Body of pancreas (tissue), 4 donors: ENCODE measurements at regions not wholly inside any gene's neighbourhood (a gene's known extent, or its start where the extent isn't known, plus 50 kb on each side); places are given as distances from the start of the nearest gene placed in this dataset.

Experiments
- ATAC-seq: fragments of 150-250 bp; one replicate; pipeline ENCODE4 v1.9.1; 2016
- DNase-seq, 4 donors: peaks; one replicate each; pipeline ENCODE4 v3.0.0-alpha.2; 2019
- H3K27ac ChIP-seq, 4 donors: fragments of 200-600 bp; sonication (generic); 1 replicate in 3 of 4; 2 replicates in 1 of 4; pipeline versions ENCODE4 v1.5.1 to v1.6.1; 2016 to 2019; ENCODE audit warnings: mild to moderate bottlenecking in 1 of 4, mixed read lengths in 1 of 4, moderate library complexity in 1 of 4
- H3K27me3 ChIP-seq, 2 donors: fragments of 200-600 bp; sonication (generic); one replicate each; pipeline ENCODE4 v1.6.0; 2016; ENCODE audit warnings: mild to moderate bottlenecking in 1 of 2
- H3K36me3 ChIP-seq, 2 donors: fragments of 200-600 bp; sonication (generic); replicated peaks in 1 of 2; 2 replicates each; pipeline ENCODE4 v1.5.1; 2016; ENCODE audit warnings: low read depth in 2 of 2; ENCODE audit not compliant: insufficient read depth in 1 of 2
- H3K4me1 ChIP-seq: fragments of 200-600 bp; sonication (generic); one replicate; pipeline ENCODE4 v1.6.0; 2016
- H3K4me3 ChIP-seq, 2 donors: fragments of 200-600 bp; sonication (generic); 1 replicate in 1 of 2; 2 replicates in 1 of 2; pipeline ENCODE4 v1.5.1; 2016 to 2019
- H3K9me3 ChIP-seq, 3 donors: fragments of 200-600 bp; sonication (generic); 1 replicate in 2 of 3; 2 replicates in 1 of 3; pipeline ENCODE4 v1.5.1; 2016
- CTCF ChIP-seq, 7 experiments: fragments of 450-650 bp in 4 of 7; fragments of 200-600 bp in 3 of 7; sonication (generic) in 3 of 7; IDR thresholded peaks; one replicate each; pipeline ENCODE4 v1.5.1; 2016 to 2019; ENCODE audit warnings: antibody characterized with exemption in 7 of 7
- POLR2A ChIP-seq, 3 donors: fragments of 450-650 bp; IDR thresholded peaks; one replicate each; pipeline ENCODE4 v1.6.1; 2016; ENCODE audit warnings: antibody characterized with exemption in 3 of 3, mild to moderate bottlenecking in 2 of 3
- WGBS, 2 donors: methylation state at CpG; one replicate each; pipeline ENCODE4 v1.1.5; 2017; 5-methylcytosine and 5-hydroxymethylcytosine counted together
- intact Hi-C: fragments of 100-400 bp; cut with DNase I; formaldehyde crosslinking; loops from one replicate; pipeline ENCODE4 v1.15.1; 2023

GRCh38 chr18:45295388-45295787 lies 319.9 kb upstream of the SLC14A2 start:
- Histone ChIP-seq H3K36me3 (no peaks in the 10 kb centered on the region), H3K9me3 (no peaks in the 10 kb centered on the region), H3K4me3 (no peak overlapping the region), H3K27me3 (no peaks in the 10 kb centered on the region), H3K4me1 (no peaks in the 10 kb centered on the region), H3K27ac (no peak overlapping the region)
- DNase-seq = no peak
- no peak for TF ChIP-seq CTCF (IDR thresholded peaks at IDR 0.05)
- TF ChIP-seq POLR2A (IDR thresholded peaks at IDR 0.05) = no peak
- no peak for ATAC-seq
- intact Hi-C loops = no loop called here
- WGBS, 2 donors = 87 to 93% methylated on average over 6 of the region's 6 CpGs

- Histone ChIP-seq H3K9me3 (no peaks in the 10 kb centered on the region), H3K4me1 (no peaks in the 10 kb centered on the region), H3K27ac (no peak overlapping the region), H3K36me3 (no peaks in the 10 kb centered on the region), H3K27me3 (no peaks in the 10 kb centered on the region), H3K4me3 (no peak overlapping the region)
- DNase-seq (no peak), ATAC-seq (no peak)
- 82 to 84% methylated on average over 3 of the region's 3 CpGs for WGBS, 2 donors
- intact Hi-C loops = no loop called here
- TF ChIP-seq POLR2A (IDR thresholded peaks at IDR 0.05) (no peak), CTCF (IDR thresholded peaks at IDR 0.05) (no peak)
Observed at GRCh38 chr18:45298986-45299385, 316.3 kb upstream of the SLC14A2 start.

- Histone ChIP-seq H3K36me3 (no peaks in the 10 kb centered on the region), H3K9me3 (no peaks in the 10 kb centered on the region), H3K27me3 (no peaks in the 10 kb centered on the region), H3K4me3 (no peak overlapping the region), H3K4me1 (no peaks in the 10 kb centered on the region), H3K27ac (no peak overlapping the region)
- TF ChIP-seq POLR2A (IDR thresholded peaks at IDR 0.05) (no peak), CTCF (IDR thresholded peaks at IDR 0.05) (no peak)
- 74 to 79% methylated on average over 7 of the region's 7 CpGs for WGBS, 2 donors
- intact Hi-C loops = no loop called here
- ATAC-seq (no peak), DNase-seq (no peak)
Observed at GRCh38 chr18:45303026-45303425, 312.2 kb upstream of the SLC14A2 start.

- ATAC-seq (no peak), DNase-seq (no peak)
- no peak overlapping the region for H3K4me3 ChIP-seq
- 95 to 100% methylated on average over 1 of the region's 1 CpG for WGBS, 2 donors
- intact Hi-C loops = no loop called here
- TF ChIP-seq POLR2A (IDR thresholded peaks at IDR 0.05) = no peak
- TF ChIP-seq CTCF (IDR thresholded peaks at IDR 0.05) = no peak
- H3K4me1 ChIP-seq = no peaks in the 10 kb centered on the region
- no peaks in the 10 kb centered on the region for H3K27me3 ChIP-seq
- H3K27ac ChIP-seq = no peak overlapping the region
- H3K36me3 ChIP-seq = no peaks in the 10 kb centered on the region
- H3K9me3 ChIP-seq = no peaks in the 10 kb centered on the region
Observed at GRCh38 chr18:45304558-45304957, 310.7 kb upstream of the SLC14A2 start.

GRCh38 chr18:45312555-45313126 lies 302.6 kb upstream of the SLC14A2 start:
- intact Hi-C loops = no loop called here
- no peak for TF ChIP-seq CTCF (IDR thresholded peaks at IDR 0.05)
- no peak for TF ChIP-seq POLR2A (IDR thresholded peaks at IDR 0.05)

More at GRCh38 chr18:45312555-45313126, 302.6 kb upstream of the SLC14A2 start:
- H3K4me3 ChIP-seq = no peak overlapping the region
- no peak for ATAC-seq
- no peaks in the 10 kb centered on the region for H3K36me3 ChIP-seq
- H3K27ac ChIP-seq = no peak overlapping the region
- no peaks in the 10 kb centered on the region for H3K4me1 ChIP-seq
- no peak for DNase-seq
- 89 to 93% methylated on average over 6 to 9 of the region's 9 CpGs for WGBS, 2 donors
- no peaks in the 10 kb centered on the region for H3K9me3 ChIP-seq
- no peaks in the 10 kb centered on the region for H3K27me3 ChIP-seq
